ENCODE measurements at regions not wholly inside any gene's neighbourhood (a gene's known extent, or its start where the extent isn't known, plus 50 kb on each side); places are given as distances from the start of the nearest gene placed in this dataset.

DNA sequence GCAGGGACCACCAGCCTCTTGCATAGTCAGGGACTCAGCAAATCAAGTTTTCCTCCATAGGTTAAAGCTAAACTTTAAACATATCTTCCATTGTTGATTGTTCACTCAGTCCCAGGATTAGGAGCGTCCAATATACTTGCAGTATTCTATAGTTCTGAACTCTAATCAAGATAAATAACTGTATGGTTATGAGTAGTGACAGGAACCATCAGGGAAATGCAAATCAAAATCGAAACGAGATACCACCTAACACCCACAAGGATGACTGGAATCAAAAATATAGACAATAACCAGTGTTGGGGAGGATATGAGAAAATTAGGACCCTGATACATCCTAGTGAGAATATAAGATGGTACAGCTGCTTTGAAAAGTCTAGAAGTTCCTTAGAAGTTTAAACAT lies 190.0 kb downstream of the ETS1 start:
- no peak overlapping the region for H3K4me3 ChIP-seq
- H3K4me1 ChIP-seq (ENCODE audit: insufficient read depth): no peaks in the 10 kb centered on the region
- H3K27ac Mint-ChIP-seq: no peak overlapping the region
- H3F3A ChIP-seq (replicated peaks; ENCODE audit: low read depth): no peaks in the 10 kb centered on the region
- no peak overlapping the region for H3K4me2 ChIP-seq
- no peaks in the 10 kb centered on the region for H3K27me3 Mint-ChIP-seq (ENCODE audit: insufficient read depth, low read depth, poor library complexity)
- H4K20me1 ChIP-seq (replicated peaks; ENCODE audit: insufficient read depth): no peaks in the 10 kb centered on the region
- no peak overlapping the region for H2AFZ ChIP-seq
- H3K36me3 Mint-ChIP-seq (ENCODE audit: low read depth): no peaks in the 10 kb centered on the region
- no peaks in the 10 kb centered on the region for H3K79me2 ChIP-seq (replicated peaks; ENCODE audit: insufficient read depth)
- ATAC-seq (no peak), DNase-seq (ENCODE audit: low spot score) (no peak)
- no peak overlapping the region for H3K4me3 Mint-ChIP-seq
- no peaks in the 10 kb centered on the region for H3K27me3 ChIP-seq (ENCODE audit: insufficient read depth)
- H3K27ac ChIP-seq (ENCODE audit: low read depth): no peak overlapping the region
- TF ChIP-seq ZNF462 (CRISPR knock-in tag; IDR thresholded peaks at IDR 0.05): no peak
- no peak for TF ChIP-seq JUNB (IDR thresholded peaks at IDR 0.05; ENCODE audit: unreplicated experiment)
- TF ChIP-seq CTCF (conservative IDR thresholded peaks at IDR 0.05; ENCODE audit: low read depth in 2 of 2): no peak
- no peak for TF ChIP-seq POLR2AphosphoS5 (IDR thresholded peaks at IDR 0.05; ENCODE audit: low read depth)
- no peak for TF ChIP-seq EZH2 (IDR thresholded peaks at IDR 0.05; ENCODE audit: low read depth, unreplicated experiment)
- no peak for TF ChIP-seq CREB1 (CRISPR knock-in tag; IDR thresholded peaks at IDR 0.05; ENCODE audit: low read depth)
- no peak for TF ChIP-seq ZNF114 (CRISPR knock-in tag; IDR thresholded peaks at IDR 0.05)
- no peak for TF ChIP-seq EZH2phosphoT487 (IDR thresholded peaks at IDR 0.05; ENCODE audit: unreplicated experiment)
- no peak for TF ChIP-seq ETS1 (IDR thresholded peaks at IDR 0.05)
- no peak for TF ChIP-seq STAT1 (IDR thresholded peaks at IDR 0.05; ENCODE audit: unreplicated experiment)
- no peak for TF ChIP-seq NANOG (IDR thresholded peaks at IDR 0.05; ENCODE audit: borderline replicate concordance)
- no peak for TF ChIP-seq ZNF331 (CRISPR knock-in tag; IDR thresholded peaks at IDR 0.05; ENCODE audit: low read depth)
- TF ChIP-seq REST (IDR thresholded peaks at IDR 0.05; ENCODE audit: unreplicated experiment): no peak
- H3K36me3 ChIP-seq (ENCODE audit: insufficient read depth): no peaks in the 10 kb centered on the region
- H3K4me1 Mint-ChIP-seq: no peaks in the 10 kb centered on the region
- no peaks in the 10 kb centered on the region for H3K9me3 Mint-ChIP-seq
- H3K9me2 ChIP-seq (ENCODE audit: insufficient read depth): no peaks in the 10 kb centered on the region

All from GM23338 (cell line).